Neural cell (in vitro differentiated cells): ENCODE measurements at regions not wholly inside any gene's neighbourhood (a gene's known extent, or its start where the extent isn't known, plus 50 kb on each side); places are given as distances from the start of the nearest gene placed in this dataset.

ENCODE experiments used
- H2AFZ ChIP-seq: fragments of 200-600, 300-800 bp; sonication (generic), shearing (Covaris generic); 2 replicates; pipeline ENCODE4 v1.6.0; 2014; ENCODE audit warnings: low read depth, mild to moderate bottlenecking, antibody characterized with exemption, low read length, moderate library complexity
- H3F3A ChIP-seq: fragments of 200-600 bp; shearing (Covaris generic); 2 replicates; pipeline ENCODE4 v1.6.1; 2016; ENCODE audit warnings: mild to moderate bottlenecking, moderate library complexity, mixed read lengths, antibody characterized with exemption, low read length; ENCODE audit not compliant: insufficient read depth, poor library complexity, severe bottlenecking
- H3K27ac ChIP-seq: fragments of 200-600, 300-800 bp; sonication (generic), shearing (Covaris generic); 2 replicates; pipeline ENCODE4 v1.5.1; 2014; ENCODE audit warnings: mild to moderate bottlenecking, low read length, moderate library complexity
- H3K27me3 ChIP-seq: fragments of 300-800, 200-600 bp; sonication (generic), shearing (Covaris generic); 2 replicates; pipeline ENCODE4 v1.6.0; 2014; ENCODE audit warnings: mild to moderate bottlenecking, low read depth, low read length, moderate library complexity; ENCODE audit not compliant: insufficient read depth
- H3K36me3 ChIP-seq: fragments of 300-800, 200-600 bp; sonication (generic), shearing (Covaris generic); 2 replicates; pipeline ENCODE4 v1.5.1; 2014; ENCODE audit warnings: mild to moderate bottlenecking, antibody characterized with exemption, low read length, moderate library complexity; ENCODE audit not compliant: insufficient read depth
- H3K4me2 ChIP-seq: fragments of 300-800, 200-600 bp; sonication (generic), shearing (Covaris generic); 2 replicates; pipeline ENCODE4 v1.6.0; 2014; ENCODE audit warnings: mild to moderate bottlenecking, low read length
- H3K4me3 ChIP-seq: fragments of 300-800, 200-600 bp; sonication (generic), shearing (Covaris generic); 2 replicates; pipeline ENCODE4 v1.5.1; 2014; ENCODE audit warnings: mild to moderate bottlenecking, low read length, moderate library complexity
- H3K79me2 ChIP-seq: fragments of 200-600 bp; shearing (Covaris generic); replicated peaks from 2 replicates; pipeline ENCODE4 v1.6.0; 2014; ENCODE audit warnings: mild to moderate bottlenecking, low read length, moderate library complexity; ENCODE audit not compliant: insufficient read depth
- H3K9ac ChIP-seq: fragments of 300-800, 200-600 bp; sonication (generic), shearing (Covaris generic); 2 replicates; pipeline ENCODE4 v1.6.1; 2016; ENCODE audit warnings: mild to moderate bottlenecking, low read length, mixed read lengths
- H3K9me2 ChIP-seq: fragments of 200-600 bp; shearing (Covaris generic); 2 replicates; pipeline ENCODE4 v1.6.1; 2016; ENCODE audit warnings: mild to moderate bottlenecking, low read length, mixed read lengths; ENCODE audit not compliant: insufficient read depth
- H3K9me3 ChIP-seq: fragments of 200-600, 300-800 bp; sonication (generic), shearing (Covaris generic); 2 replicates; pipeline ENCODE4 v1.6.1; 2016; ENCODE audit warnings: mild to moderate bottlenecking, mixed run types, low read length, moderate library complexity, mixed read lengths
- H4K20me1 ChIP-seq: fragments of 200-600 bp; shearing (Covaris generic); 2 replicates; pipeline ENCODE4 v1.6.1; 2016; ENCODE audit warnings: mild to moderate bottlenecking, mixed run types; ENCODE audit not compliant: insufficient read depth
- CTCF ChIP-seq: fragments of 450-650 bp; IDR thresholded peaks from 2 replicates; pipeline ENCODE4 v1.5.1; 2014; ENCODE audit warnings: antibody characterized with exemption, mild to moderate bottlenecking, moderate library complexity; ENCODE audit not compliant: poor library complexity, severe bottlenecking
- EP300 ChIP-seq: fragments of 450-650 bp; conservative IDR thresholded peaks from 2 replicates; pipeline ENCODE4 v1.6.1; 2014; ENCODE audit warnings: antibody characterized with exemption, mild to moderate bottlenecking, moderate library complexity; ENCODE audit not compliant: poor library complexity, severe bottlenecking
- EZH2 ChIP-seq: fragments of 200-600, 300-800 bp; shearing (Covaris generic), sonication (generic); IDR thresholded peaks from 2 replicates; pipeline ENCODE4 v1.6.1; 2014; ENCODE audit warnings: antibody characterized with exemption, low read length, borderline replicate concordance, mild to moderate bottlenecking; ENCODE audit not compliant: insufficient read depth, poor library complexity, severe bottlenecking
- MXI1 ChIP-seq: fragments of 450-650 bp; conservative IDR thresholded peaks from 2 replicates; pipeline ENCODE4 v1.6.1; 2014; ENCODE audit warnings: antibody characterized with exemption, mild to moderate bottlenecking; ENCODE audit not compliant: poor library complexity, severe bottlenecking
- POLR2AphosphoS5 ChIP-seq: IDR thresholded peaks from 2 replicates; pipeline ENCODE4 v1.6.1; 2012
- RAD21 ChIP-seq: fragments of 450-650 bp; conservative IDR thresholded peaks from 2 replicates; pipeline ENCODE4 v1.6.1; 2014; ENCODE audit warnings: antibody characterized with exemption, mild to moderate bottlenecking, moderate library complexity
- REST ChIP-seq: IDR thresholded peaks from 2 replicates; pipeline ENCODE4 v1.6.1; 2012; ENCODE audit warnings: borderline replicate concordance
- SMC3 ChIP-seq: fragments of 450-650 bp; conservative IDR thresholded peaks from 2 replicates; pipeline ENCODE4 v1.6.1; 2014; ENCODE audit warnings: antibody characterized with exemption, mild to moderate bottlenecking, moderate library complexity; ENCODE audit not compliant: poor library complexity
- TAF1 ChIP-seq: IDR thresholded peaks from 2 replicates; pipeline ENCODE4 v1.6.1; 2012; ENCODE audit warnings: low read depth

- Histone ChIP-seq H3F3A (no peaks in the 10 kb centered on the region), H3K4me2 (no peak overlapping the region), H3K9me3 (no peaks in the 10 kb centered on the region), H3K9ac (no peak overlapping the region), H2AFZ (no peak overlapping the region), H3K4me3 (no peak overlapping the region), H3K36me3 (no peaks in the 10 kb centered on the region), H4K20me1 (no peaks in the 10 kb centered on the region), H3K79me2 (no peaks in the 10 kb centered on the region), H3K27me3 (no peaks in the 10 kb centered on the region), H3K27ac (no peak overlapping the region), H3K9me2 (no peaks in the 10 kb centered on the region)
- no peak for TF ChIP-seq CTCF
- TF ChIP-seq RAD21 = no peak
- no peak for TF ChIP-seq TAF1
- TF ChIP-seq SMC3 = no peak
- TF ChIP-seq POLR2AphosphoS5 = no peak
- no peak for TF ChIP-seq EP300
These were observed 886.6 kb upstream of the ADGRB3 start for GRCh38 chr6:67748521-67748920.

GRCh38 chr6:67736816-67737215, 898.3 kb upstream of the ADGRB3 start:
- H3F3A ChIP-seq = no peaks in the 10 kb centered on the region
- no peak overlapping the region for H3K4me3 ChIP-seq
- no peak for TF ChIP-seq EZH2
- TF ChIP-seq POLR2AphosphoS5 = no peak
- TF ChIP-seq CTCF = no peak
- TF ChIP-seq EP300 = no peak
- no peak for TF ChIP-seq RAD21
- no peak for TF ChIP-seq TAF1
- no peak for TF ChIP-seq REST
- no peak for TF ChIP-seq SMC3
- TF ChIP-seq MXI1 = no peak
- H3K4me2 ChIP-seq = no peak overlapping the region
- H3K79me2 ChIP-seq = no peaks in the 10 kb centered on the region
- H3K9me2 ChIP-seq = no peaks in the 10 kb centered on the region
- no peak overlapping the region for H3K27ac ChIP-seq
- H4K20me1 ChIP-seq = no peaks in the 10 kb centered on the region
- H3K9me3 ChIP-seq = no peaks in the 10 kb centered on the region
- H3K36me3 ChIP-seq = no peaks in the 10 kb centered on the region
- H3K27me3 ChIP-seq = no peaks in the 10 kb centered on the region
- H3K9ac ChIP-seq = no peak overlapping the region
- no peak overlapping the region for H2AFZ ChIP-seq
